ENCODE measurements at regions not wholly inside any gene's neighbourhood (a gene's known extent, or its start where the extent isn't known, plus 50 kb on each side); places are given as distances from the start of the nearest gene placed in this dataset.

- TF ChIP-seq ZFP41 (CRISPR knock-in tag; IDR thresholded peaks at IDR 0.05; ENCODE audit: borderline replicate concordance) (no peak), KAT7 (CRISPR knock-in tag; IDR thresholded peaks at IDR 0.05; ENCODE audit: borderline replicate concordance) (no peak)
These were observed 86.4 kb upstream of the AGA start for GRCh38 chr4:177528620-177529019.

All from HepG2 (cell line).